ENCODE measurements at regions not wholly inside any gene's neighbourhood (a gene's known extent, or its start where the extent isn't known, plus 50 kb on each side); places are given as distances from the start of the nearest gene placed in this dataset.

- no peak for TF ChIP-seq ZNF274 (IDR thresholded peaks at IDR 0.05; ENCODE audit: low read depth, low read length)
- no peak for TF ChIP-seq YY1 (IDR thresholded peaks at IDR 0.05; ENCODE audit: insufficient read depth, insufficient read length)
- no peak for TF ChIP-seq SUZ12 (IDR thresholded peaks at IDR 0.05; ENCODE audit: extremely low read depth, insufficient read depth, insufficient read length)
Measured at GRCh38 chr6:85911067-85911466, 268.4 kb upstream of the SYNCRIP start.

Measured in NT2/D1 (cell line).